ENCODE measurements at regions not wholly inside any gene's neighbourhood (a gene's known extent, or its start where the extent isn't known, plus 50 kb on each side); places are given as distances from the start of the nearest gene placed in this dataset.

DNA sequence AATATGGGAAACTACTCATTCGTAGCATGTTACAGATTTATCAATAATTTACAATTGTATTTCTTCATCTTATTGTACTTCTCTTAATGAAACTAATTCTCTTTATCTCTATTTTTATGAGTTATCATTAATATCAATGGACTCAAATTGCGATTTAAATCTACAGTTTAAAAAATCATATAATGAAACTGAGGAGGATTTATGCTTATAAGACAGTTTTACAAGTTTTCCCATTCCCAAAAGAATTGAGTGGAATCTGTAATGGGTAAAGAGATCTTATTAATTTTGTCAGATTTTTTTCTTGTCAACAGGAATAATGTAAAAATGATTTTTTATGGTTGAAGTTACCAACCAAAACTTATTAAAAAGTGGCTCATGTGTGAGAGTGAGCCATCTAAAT lies 468.0 kb downstream of the METTL4 start:
- no peaks in the 10 kb centered on the region for H3K36me3 Mint-ChIP-seq (ENCODE audit: low read depth)
- Histone ChIP-seq H3K36me3 (ENCODE audit: insufficient read depth, low read length) (no peaks in the 10 kb centered on the region), H3K27ac (ENCODE audit: low read depth in 1 of 2, low read length in 2 of 2) (no peak overlapping the region), H3K27me3 (ENCODE audit: control insufficient read depth in 1 of 2, insufficient read depth in 2 of 2, low read length in 2 of 2) (no peaks in the 10 kb centered on the region), H3K4me1 (ENCODE audit: insufficient read depth, low read length) (no peaks in the 10 kb centered on the region), H3K4me3 (ENCODE audit: low read length) (no peak overlapping the region), H3K9me3 (ENCODE audit: control insufficient read depth in 1 of 2, insufficient read depth in 1 of 2, low read length in 2 of 2) (no peaks in the 10 kb centered on the region)
- ATAC-seq (ENCODE audit: poor library complexity): no peak
- no peaks in the 10 kb centered on the region for H3K4me1 Mint-ChIP-seq (ENCODE audit: low read depth)
- DNase-seq: no peak
- H3K4me3 Mint-ChIP-seq: no peak overlapping the region
- ChIA-PET POLR2A (no interaction called here), CTCF (no interaction called here)
- H3K9me3 Mint-ChIP-seq: no peaks in the 10 kb centered on the region
- H3K27me3 Mint-ChIP-seq: peaks cover 13% of the 10 kb centered on the region
- TF ChIP-seq, protein P1, sequence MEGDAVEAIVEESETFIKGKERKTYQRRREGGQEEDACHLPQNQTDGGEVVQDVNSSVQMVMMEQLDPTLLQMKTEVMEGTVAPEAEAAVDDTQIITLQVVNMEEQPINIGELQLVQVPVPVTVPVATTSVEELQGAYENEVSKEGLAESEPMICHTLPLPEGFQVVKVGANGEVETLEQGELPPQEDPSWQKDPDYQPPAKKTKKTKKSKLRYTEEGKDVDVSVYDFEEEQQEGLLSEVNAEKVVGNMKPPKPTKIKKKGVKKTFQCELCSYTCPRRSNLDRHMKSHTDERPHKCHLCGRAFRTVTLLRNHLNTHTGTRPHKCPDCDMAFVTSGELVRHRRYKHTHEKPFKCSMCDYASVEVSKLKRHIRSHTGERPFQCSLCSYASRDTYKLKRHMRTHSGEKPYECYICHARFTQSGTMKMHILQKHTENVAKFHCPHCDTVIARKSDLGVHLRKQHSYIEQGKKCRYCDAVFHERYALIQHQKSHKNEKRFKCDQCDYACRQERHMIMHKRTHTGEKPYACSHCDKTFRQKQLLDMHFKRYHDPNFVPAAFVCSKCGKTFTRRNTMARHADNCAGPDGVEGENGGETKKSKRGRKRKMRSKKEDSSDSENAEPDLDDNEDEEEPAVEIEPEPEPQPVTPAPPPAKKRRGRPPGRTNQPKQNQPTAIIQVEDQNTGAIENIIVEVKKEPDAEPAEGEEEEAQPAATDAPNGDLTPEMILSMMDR (IDR thresholded peaks at IDR 0.05): no peak
- no peak overlapping the region for H3K27ac Mint-ChIP-seq
- intact Hi-C loops (cut with DNase I, micrococcal nuclease): no loop called here

DNA sequence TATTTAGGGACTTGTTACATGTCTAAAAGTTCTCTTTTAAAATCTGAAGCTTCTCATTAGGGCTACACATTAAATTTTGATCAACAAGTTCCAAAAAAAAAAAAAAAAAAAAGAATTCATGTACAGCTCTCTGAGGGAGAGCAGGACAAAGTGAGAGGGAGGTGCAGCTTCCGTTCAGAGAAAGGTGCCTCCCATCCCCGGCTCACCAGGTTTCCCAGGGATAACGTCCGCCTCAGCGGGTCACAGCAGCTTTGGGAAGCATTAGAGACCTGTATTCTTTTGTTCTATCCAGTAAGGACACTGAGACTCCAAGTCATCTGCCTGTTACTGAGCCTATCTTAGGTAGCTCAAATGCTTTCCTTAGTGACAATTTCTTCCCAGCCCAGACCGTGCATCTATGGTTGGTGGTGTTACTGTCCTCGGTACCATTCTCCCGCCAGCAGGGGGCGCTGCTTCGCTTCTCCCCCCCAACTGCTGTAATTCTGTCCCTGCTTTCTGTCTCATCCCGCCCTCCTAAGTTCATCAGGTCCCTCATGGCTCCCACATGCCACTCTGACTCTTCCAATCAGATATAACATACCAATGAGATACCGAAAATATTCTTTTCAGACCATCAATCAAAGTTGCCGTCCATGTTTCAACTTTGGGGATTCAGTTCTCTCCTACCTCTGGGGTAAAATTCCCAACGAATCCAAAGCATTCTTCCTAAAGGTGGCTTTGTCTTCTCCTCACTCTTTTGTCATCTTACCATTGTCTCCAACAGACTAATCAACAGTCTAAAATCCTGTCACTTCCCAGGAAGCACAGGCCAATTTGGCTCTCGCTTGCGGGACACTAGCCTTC lies 466.5 kb downstream of the METTL4 start:
- H3K4me3 Mint-ChIP-seq: no peak overlapping the region
- TF ChIP-seq, protein P1 (IDR thresholded peaks at IDR 0.05): peak; percentile 43
- Histone ChIP-seq H3K4me1 (ENCODE audit: insufficient read depth, low read length) (no peaks in the 10 kb centered on the region), H3K27ac (ENCODE audit: low read depth in 1 of 2, low read length in 2 of 2) (no peak overlapping the region), H3K4me3 (ENCODE audit: low read length) (no peak overlapping the region), H3K27me3 (ENCODE audit: control insufficient read depth in 1 of 2, insufficient read depth in 2 of 2, low read length in 2 of 2) (no peaks in the 10 kb centered on the region), H3K9me3 (ENCODE audit: control insufficient read depth in 1 of 2, insufficient read depth in 1 of 2, low read length in 2 of 2) (no peaks in the 10 kb centered on the region), H3K36me3 (ENCODE audit: insufficient read depth, low read length) (no peaks in the 10 kb centered on the region)
- CTCF ChIA-PET: interaction anchor here (1.0 to 1.2 kb wide), 2 partner anchors 9 to 442 kb away, joined by 3 to 4 read pairs; no protein-coding TSS in a partner anchor
- DNase-seq: peak in 11 of 14 experiments; percentile 7 to 55 (median 22)
- H3K36me3 Mint-ChIP-seq (ENCODE audit: low read depth): no peaks in the 10 kb centered on the region
- H3K9me3 Mint-ChIP-seq: no peaks in the 10 kb centered on the region
- H3K27ac Mint-ChIP-seq: no peak overlapping the region
- no peaks in the 10 kb centered on the region for H3K4me1 Mint-ChIP-seq (ENCODE audit: low read depth)
- POLR2A ChIA-PET: no interaction called here
- ATAC-seq (ENCODE audit: poor library complexity): no peak
- peaks cover 13% of the 10 kb centered on the region for H3K27me3 Mint-ChIP-seq
- intact Hi-C loops (cut with DNase I, micrococcal nuclease): loop anchor here in 1 of 2 experiments (5.0 kb wide), 1 partner anchor 442 kb away; no protein-coding TSS in a partner anchor

DNA sequence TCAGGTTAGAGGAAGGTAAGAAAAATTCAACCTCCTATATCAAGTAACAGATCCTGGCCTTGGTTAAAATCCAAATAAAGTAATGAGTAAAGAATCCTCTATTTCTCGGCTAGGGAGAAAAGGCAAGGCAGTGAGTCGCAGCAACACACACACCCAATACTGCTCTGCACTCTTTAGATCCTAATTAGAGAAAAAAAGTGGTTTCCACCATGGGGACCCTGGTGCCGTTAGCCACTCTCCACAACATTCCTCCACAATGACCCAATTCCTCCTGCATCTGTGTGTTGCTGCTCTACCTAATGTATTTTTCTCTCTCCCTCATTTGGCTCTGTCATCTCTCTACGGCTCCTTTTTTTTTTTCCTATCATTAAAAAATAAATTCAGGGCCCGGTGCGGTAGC lies 462.7 kb downstream of the METTL4 start:
- Histone ChIP-seq H3K9me3 (ENCODE audit: control insufficient read depth in 1 of 2, insufficient read depth in 1 of 2, low read length in 2 of 2) (no peaks in the 10 kb centered on the region), H3K4me1 (ENCODE audit: insufficient read depth, low read length) (no peaks in the 10 kb centered on the region), H3K27me3 (ENCODE audit: control insufficient read depth in 1 of 2, insufficient read depth in 2 of 2, low read length in 2 of 2) (peaks cover 0 to 12% of the 10 kb centered on the region in 2 experiments), H3K27ac (ENCODE audit: low read depth in 1 of 2, low read length in 2 of 2) (no peak overlapping the region), H3K36me3 (ENCODE audit: insufficient read depth, low read length) (no peaks in the 10 kb centered on the region), H3K4me3 (ENCODE audit: low read length) (no peak overlapping the region)
- ATAC-seq (ENCODE audit: poor library complexity) (no peak), DNase-seq (no peak)
- intact Hi-C loops (cut with DNase I, micrococcal nuclease): loop anchor here in 1 of 2 experiments (5.0 kb wide), 1 partner anchor 439 kb away; no protein-coding TSS in a partner anchor
- Mint-ChIP-seq H3K4me3 (no peak overlapping the region), H3K27me3 (peaks cover 32% of the 10 kb centered on the region), H3K27ac (no peak overlapping the region), H3K9me3 (no peaks in the 10 kb centered on the region), H3K4me1 (ENCODE audit: low read depth) (no peaks in the 10 kb centered on the region), H3K36me3 (ENCODE audit: low read depth) (no peaks in the 10 kb centered on the region)
- CTCF ChIA-PET: no interaction called here
- TF ChIP-seq, protein P1 (IDR thresholded peaks at IDR 0.05): no peak
- POLR2A ChIA-PET: no interaction called here
